ENCODE measurements at regions not wholly inside any gene's neighbourhood (a gene's known extent, or its start where the extent isn't known, plus 50 kb on each side); places are given as distances from the start of the nearest gene placed in this dataset.

DNA sequence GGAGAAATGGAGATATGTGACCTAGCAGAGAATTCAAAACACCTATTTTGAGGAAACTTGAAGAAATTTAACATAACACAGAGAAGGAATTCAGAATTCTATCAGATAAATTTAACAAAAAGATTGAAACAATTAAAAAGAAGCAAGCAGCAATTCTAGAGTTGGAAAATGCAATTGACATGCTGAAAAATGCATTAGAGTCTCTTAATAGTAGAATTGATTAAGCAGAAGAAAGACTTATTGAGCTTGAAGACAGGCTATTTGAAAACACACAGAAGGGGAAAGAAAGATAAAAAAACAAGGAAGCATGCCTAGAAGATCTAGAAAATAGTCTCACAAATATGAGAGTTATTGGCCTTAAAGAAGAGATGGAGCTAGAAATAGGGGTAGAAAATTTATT is 87.8 kb upstream of the SLC1A1 start:
- H3K27me3 Mint-ChIP-seq (ENCODE audit: low read depth, unreplicated experiment) = no peaks in the 10 kb centered on the region
- FAIRE-seq (no peak), DNase-seq (ENCODE audit: low read depth) (no peak)
- Histone ChIP-seq H3K4me2 (ENCODE audit: low read length) (no peak overlapping the region), H4K20me1 (ENCODE audit: insufficient read depth, low read length) (no peaks in the 10 kb centered on the region), H3K9ac (ENCODE audit: low read length) (no peak overlapping the region), H3K4me3 (ENCODE audit: insufficient read depth, low read depth, low read length) (no peak overlapping the region), H3K36me3 (ENCODE audit: insufficient read depth, low read length) (no peaks in the 10 kb centered on the region), H3K4me1 (ENCODE audit: insufficient read depth, low read length) (no peaks in the 10 kb centered on the region), H3K27me3 (ENCODE audit: insufficient read depth, low read length) (no peaks in the 10 kb centered on the region), H2AFZ (ENCODE audit: low read depth, low read length) (no peak overlapping the region), H3K27ac (ENCODE audit: low read depth, low read length) (no peak overlapping the region), H3K79me2 (ENCODE audit: insufficient read depth, low read length) (no peaks in the 10 kb centered on the region), H3K9me3 (ENCODE audit: insufficient read depth, low read depth, low read length) (no peaks in the 10 kb centered on the region)
- peaks cover 21% of the 10 kb centered on the region for H3K9me3 Mint-ChIP-seq (ENCODE audit: unreplicated experiment)
- H3K36me3 Mint-ChIP-seq (ENCODE audit: low read depth, unreplicated experiment) = peaks cover 3% of the 10 kb centered on the region
- H3K27ac Mint-ChIP-seq (ENCODE audit: unreplicated experiment) = no peak overlapping the region
- peaks cover 4% of the 10 kb centered on the region for H3K4me1 Mint-ChIP-seq (ENCODE audit: low read depth, unreplicated experiment)
- no peak overlapping the region for H3K4me3 Mint-ChIP-seq (ENCODE audit: unreplicated experiment)
- no peak for TF ChIP-seq EZH2 (IDR thresholded peaks at IDR 0.05; ENCODE audit: insufficient read depth, low read length)
- TF ChIP-seq, protein P1, sequence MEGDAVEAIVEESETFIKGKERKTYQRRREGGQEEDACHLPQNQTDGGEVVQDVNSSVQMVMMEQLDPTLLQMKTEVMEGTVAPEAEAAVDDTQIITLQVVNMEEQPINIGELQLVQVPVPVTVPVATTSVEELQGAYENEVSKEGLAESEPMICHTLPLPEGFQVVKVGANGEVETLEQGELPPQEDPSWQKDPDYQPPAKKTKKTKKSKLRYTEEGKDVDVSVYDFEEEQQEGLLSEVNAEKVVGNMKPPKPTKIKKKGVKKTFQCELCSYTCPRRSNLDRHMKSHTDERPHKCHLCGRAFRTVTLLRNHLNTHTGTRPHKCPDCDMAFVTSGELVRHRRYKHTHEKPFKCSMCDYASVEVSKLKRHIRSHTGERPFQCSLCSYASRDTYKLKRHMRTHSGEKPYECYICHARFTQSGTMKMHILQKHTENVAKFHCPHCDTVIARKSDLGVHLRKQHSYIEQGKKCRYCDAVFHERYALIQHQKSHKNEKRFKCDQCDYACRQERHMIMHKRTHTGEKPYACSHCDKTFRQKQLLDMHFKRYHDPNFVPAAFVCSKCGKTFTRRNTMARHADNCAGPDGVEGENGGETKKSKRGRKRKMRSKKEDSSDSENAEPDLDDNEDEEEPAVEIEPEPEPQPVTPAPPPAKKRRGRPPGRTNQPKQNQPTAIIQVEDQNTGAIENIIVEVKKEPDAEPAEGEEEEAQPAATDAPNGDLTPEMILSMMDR (IDR thresholded peaks at IDR 0.05; ENCODE audit: insufficient read depth, low read depth, low read length) = no peak

DNA sequence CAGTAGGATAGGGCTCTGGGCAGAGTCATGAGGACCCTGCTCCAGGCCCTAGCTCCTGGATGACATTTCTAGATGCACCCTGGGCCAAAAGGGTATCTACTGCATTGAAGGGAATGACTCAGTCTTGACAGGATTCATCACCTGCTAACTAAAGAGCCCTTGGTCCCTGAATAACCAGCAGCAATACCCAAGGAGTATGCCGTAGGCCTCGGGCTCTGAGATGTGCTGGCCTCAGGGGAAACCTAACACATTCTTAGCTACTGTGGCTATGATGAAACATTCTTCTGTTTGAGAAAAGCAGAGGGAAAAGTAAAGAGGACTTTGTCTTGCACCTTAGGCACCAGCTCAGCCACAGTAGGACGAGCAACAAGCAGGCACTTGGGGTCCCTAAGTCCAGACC is 89.5 kb upstream of the SLC1A1 start:
- Mint-ChIP-seq H3K27me3 (ENCODE audit: low read depth, unreplicated experiment) (no peaks in the 10 kb centered on the region), H3K9me3 (ENCODE audit: unreplicated experiment) (peaks cover 16% of the 10 kb centered on the region), H3K4me3 (ENCODE audit: unreplicated experiment) (no peak overlapping the region), H3K27ac (ENCODE audit: unreplicated experiment) (no peak overlapping the region), H3K4me1 (ENCODE audit: low read depth, unreplicated experiment) (peaks cover 6% of the 10 kb centered on the region), H3K36me3 (ENCODE audit: low read depth, unreplicated experiment) (peaks cover 2% of the 10 kb centered on the region)
- Histone ChIP-seq H3K36me3 (ENCODE audit: insufficient read depth, low read length) (no peaks in the 10 kb centered on the region), H3K9me3 (ENCODE audit: insufficient read depth, low read depth, low read length) (no peaks in the 10 kb centered on the region), H3K4me1 (ENCODE audit: insufficient read depth, low read length) (no peaks in the 10 kb centered on the region), H3K9ac (ENCODE audit: low read length) (no peak overlapping the region), H3K79me2 (ENCODE audit: insufficient read depth, low read length) (no peaks in the 10 kb centered on the region), H3K4me2 (ENCODE audit: low read length) (no peak overlapping the region), H3K4me3 (ENCODE audit: insufficient read depth, low read depth, low read length) (no peak overlapping the region), H3K27me3 (ENCODE audit: insufficient read depth, low read length) (no peaks in the 10 kb centered on the region), H2AFZ (ENCODE audit: low read depth, low read length) (no peak overlapping the region), H4K20me1 (ENCODE audit: insufficient read depth, low read length) (no peaks in the 10 kb centered on the region), H3K27ac (ENCODE audit: low read depth, low read length) (no peak overlapping the region)
- DNase-seq (ENCODE audit: low read depth) (no peak), FAIRE-seq (no peak)
- TF ChIP-seq EZH2 (IDR thresholded peaks at IDR 0.05; ENCODE audit: insufficient read depth, low read length) = no peak
- TF ChIP-seq, protein P1 (IDR thresholded peaks at IDR 0.05; ENCODE audit: insufficient read depth, low read depth, low read length) = no peak

DNA sequence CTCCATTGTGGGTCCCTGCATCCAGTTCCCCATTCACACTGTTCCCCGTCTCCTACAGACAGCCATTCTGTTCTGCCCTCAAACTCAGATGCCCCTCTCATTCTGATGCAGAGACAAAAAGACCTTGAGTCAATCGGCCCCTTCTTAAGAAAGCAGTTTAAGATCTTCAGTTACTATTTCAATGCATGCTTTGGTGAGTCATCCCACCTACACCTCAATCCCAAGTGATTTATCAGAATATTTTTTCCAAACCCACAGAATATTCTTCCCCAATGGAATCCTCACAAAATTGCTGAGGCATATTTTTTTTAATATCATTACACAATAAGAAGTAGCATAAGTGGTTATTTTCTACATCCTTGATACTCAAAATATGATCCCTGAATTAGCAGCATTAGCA is 92.4 kb upstream of the SLC1A1 start:
- H3K4me1 ChIP-seq (ENCODE audit: insufficient read depth, low read length) = no peaks in the 10 kb centered on the region
- no peak overlapping the region for H3K27ac Mint-ChIP-seq (ENCODE audit: unreplicated experiment)
- H2AFZ ChIP-seq (ENCODE audit: low read depth, low read length) = no peak overlapping the region
- H3K36me3 Mint-ChIP-seq (ENCODE audit: low read depth, unreplicated experiment) = no peaks in the 10 kb centered on the region
- peaks cover 9% of the 10 kb centered on the region for H3K9me3 Mint-ChIP-seq (ENCODE audit: unreplicated experiment)
- H3K27ac ChIP-seq (ENCODE audit: low read depth, low read length) = no peak overlapping the region
- H3K4me2 ChIP-seq (ENCODE audit: low read length) = peak overlapping the region; percentile 34
- FAIRE-seq (peak; percentile 50), DNase-seq (ENCODE audit: low read depth) (peak; percentile 83)
- H3K4me3 ChIP-seq (ENCODE audit: insufficient read depth, low read depth, low read length) = no peak overlapping the region
- no peaks in the 10 kb centered on the region for H4K20me1 ChIP-seq (ENCODE audit: insufficient read depth, low read length)
- H3K4me1 Mint-ChIP-seq (ENCODE audit: low read depth, unreplicated experiment) = peaks cover 6% of the 10 kb centered on the region
- TF ChIP-seq, protein P1 (IDR thresholded peaks at IDR 0.05; ENCODE audit: insufficient read depth, low read depth, low read length) = no peak
- TF ChIP-seq EZH2 (IDR thresholded peaks at IDR 0.05; ENCODE audit: insufficient read depth, low read length) = no peak
- no peaks in the 10 kb centered on the region for H3K36me3 ChIP-seq (ENCODE audit: insufficient read depth, low read length)
- no peaks in the 10 kb centered on the region for H3K79me2 ChIP-seq (ENCODE audit: insufficient read depth, low read length)
- H3K9me3 ChIP-seq (ENCODE audit: insufficient read depth, low read depth, low read length) = no peaks in the 10 kb centered on the region
- no peaks in the 10 kb centered on the region for H3K27me3 ChIP-seq (ENCODE audit: insufficient read depth, low read length)
- H3K9ac ChIP-seq (ENCODE audit: low read length) = no peak overlapping the region
- H3K27me3 Mint-ChIP-seq (ENCODE audit: low read depth, unreplicated experiment) = no peaks in the 10 kb centered on the region
- no peak overlapping the region for H3K4me3 Mint-ChIP-seq (ENCODE audit: unreplicated experiment)

Data from astrocyte (in vitro differentiated cells and primary cell).